ENCODE measurements at regions not wholly inside any gene's neighbourhood (a gene's known extent, or its start where the extent isn't known, plus 50 kb on each side); places are given as distances from the start of the nearest gene placed in this dataset.

DNA sequence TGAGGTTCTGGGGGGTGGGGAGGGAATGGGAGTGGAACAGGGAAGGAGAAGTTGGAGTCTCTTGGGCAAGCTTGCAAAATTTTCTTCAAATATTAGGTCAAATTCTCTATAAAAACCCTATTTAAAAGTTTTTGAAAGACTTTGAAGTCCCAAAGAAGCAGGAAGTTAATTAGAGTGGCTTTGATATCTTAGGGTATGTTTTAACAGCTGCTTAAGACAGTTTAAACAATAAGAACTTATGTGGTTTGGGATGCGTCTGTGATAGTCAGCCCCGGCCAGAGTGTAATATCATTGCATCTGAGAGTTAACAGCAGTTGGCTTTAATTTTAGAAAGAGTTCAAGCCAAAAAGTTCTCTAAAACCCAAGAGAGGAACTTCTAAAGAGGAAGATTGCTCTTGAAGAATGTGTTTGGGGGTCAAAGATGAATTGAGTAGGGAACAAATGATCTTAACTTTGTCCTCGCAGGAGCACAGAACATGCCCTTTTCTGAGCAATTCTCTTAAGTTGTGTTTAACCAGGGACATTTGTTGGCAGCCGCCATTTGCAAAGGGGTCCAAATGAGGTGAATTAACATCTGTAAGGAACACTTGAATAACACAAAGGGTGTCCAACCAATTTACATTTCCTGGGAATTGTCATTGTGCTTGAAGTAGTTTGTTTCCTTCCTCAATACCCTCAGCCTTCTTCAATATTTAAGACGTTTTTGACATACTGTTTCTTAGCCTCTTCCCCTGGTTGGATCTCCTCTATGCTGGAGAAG, 182.4 kb downstream of the PTEN start:
- Histone ChIP-seq H3K36me3 (ENCODE audit: control insufficient read depth, low read length) (no peaks in the 10 kb centered on the region), H3K27me3 (ENCODE audit: control insufficient read depth, low read length) (no peaks in the 10 kb centered on the region), H3K79me2 (ENCODE audit: control insufficient read depth, low read length) (no peaks in the 10 kb centered on the region), H3K4me2 (ENCODE audit: low read length) (no peak overlapping the region), H4K20me1 (ENCODE audit: control insufficient read depth, insufficient read depth, low read depth, low read length) (no peaks in the 10 kb centered on the region), H3K4me3 (ENCODE audit: low read length) (no peak overlapping the region), H3K4me1 (ENCODE audit: control insufficient read depth, low read length) (no peaks in the 10 kb centered on the region), H3K9me3 (ENCODE audit: control insufficient read depth, insufficient read depth, low read length) (no peaks in the 10 kb centered on the region), H3F3A (ENCODE audit: control insufficient read depth, insufficient read depth) (no peaks in the 10 kb centered on the region), H3K27ac (ENCODE audit: low read depth, low read length) (no peak overlapping the region), H3K9me2 (replicated peaks; ENCODE audit: control insufficient read depth, low read length) (no peaks in the 10 kb centered on the region)
- no peak for TF ChIP-seq EZH2phosphoT487 (IDR thresholded peaks at IDR 0.05; ENCODE audit: borderline replicate concordance, low read length)
- TF ChIP-seq, protein P1, sequence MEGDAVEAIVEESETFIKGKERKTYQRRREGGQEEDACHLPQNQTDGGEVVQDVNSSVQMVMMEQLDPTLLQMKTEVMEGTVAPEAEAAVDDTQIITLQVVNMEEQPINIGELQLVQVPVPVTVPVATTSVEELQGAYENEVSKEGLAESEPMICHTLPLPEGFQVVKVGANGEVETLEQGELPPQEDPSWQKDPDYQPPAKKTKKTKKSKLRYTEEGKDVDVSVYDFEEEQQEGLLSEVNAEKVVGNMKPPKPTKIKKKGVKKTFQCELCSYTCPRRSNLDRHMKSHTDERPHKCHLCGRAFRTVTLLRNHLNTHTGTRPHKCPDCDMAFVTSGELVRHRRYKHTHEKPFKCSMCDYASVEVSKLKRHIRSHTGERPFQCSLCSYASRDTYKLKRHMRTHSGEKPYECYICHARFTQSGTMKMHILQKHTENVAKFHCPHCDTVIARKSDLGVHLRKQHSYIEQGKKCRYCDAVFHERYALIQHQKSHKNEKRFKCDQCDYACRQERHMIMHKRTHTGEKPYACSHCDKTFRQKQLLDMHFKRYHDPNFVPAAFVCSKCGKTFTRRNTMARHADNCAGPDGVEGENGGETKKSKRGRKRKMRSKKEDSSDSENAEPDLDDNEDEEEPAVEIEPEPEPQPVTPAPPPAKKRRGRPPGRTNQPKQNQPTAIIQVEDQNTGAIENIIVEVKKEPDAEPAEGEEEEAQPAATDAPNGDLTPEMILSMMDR (IDR thresholded peaks at IDR 0.05; ENCODE audit: low read depth, low read length, poor library complexity, severe bottlenecking), result no peak

DNA sequence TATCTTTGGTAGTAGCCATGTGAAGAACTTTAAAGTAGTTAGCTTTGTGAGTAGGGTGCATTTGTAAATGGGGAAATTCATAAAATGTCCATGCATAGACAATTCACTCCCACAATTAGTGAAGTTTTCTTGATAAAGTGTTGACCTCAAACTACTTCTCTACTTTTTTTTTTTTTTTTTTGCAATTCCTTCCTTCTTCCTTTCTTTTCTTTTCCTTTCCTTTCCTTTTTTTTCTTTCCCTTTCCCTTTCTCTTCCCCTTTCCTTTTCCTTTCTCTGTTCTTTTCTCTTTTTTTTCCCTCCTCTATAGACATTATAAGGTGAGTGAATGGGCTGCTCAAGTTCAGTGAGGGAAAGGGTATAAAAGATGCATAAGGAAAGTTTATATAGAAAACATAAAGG, 184.2 kb downstream of the PTEN start:
- Histone ChIP-seq H3K4me3 (ENCODE audit: low read length) (no peak overlapping the region), H3K9me2 (replicated peaks; ENCODE audit: control insufficient read depth, low read length) (no peaks in the 10 kb centered on the region), H3K4me1 (ENCODE audit: control insufficient read depth, low read length) (no peaks in the 10 kb centered on the region), H3K27ac (ENCODE audit: low read depth, low read length) (no peak overlapping the region), H3K9me3 (ENCODE audit: control insufficient read depth, insufficient read depth, low read length) (no peaks in the 10 kb centered on the region), H4K20me1 (ENCODE audit: control insufficient read depth, insufficient read depth, low read depth, low read length) (no peaks in the 10 kb centered on the region), H3K36me3 (ENCODE audit: control insufficient read depth, low read length) (no peaks in the 10 kb centered on the region), H3K79me2 (ENCODE audit: control insufficient read depth, low read length) (no peaks in the 10 kb centered on the region), H3K27me3 (ENCODE audit: control insufficient read depth, low read length) (no peaks in the 10 kb centered on the region), H3F3A (ENCODE audit: control insufficient read depth, insufficient read depth) (no peaks in the 10 kb centered on the region), H3K4me2 (ENCODE audit: low read length) (no peak overlapping the region)
- TF ChIP-seq, protein P1 (IDR thresholded peaks at IDR 0.05; ENCODE audit: low read depth, low read length, poor library complexity, severe bottlenecking), result no peak
- no peak for TF ChIP-seq EZH2phosphoT487 (IDR thresholded peaks at IDR 0.05; ENCODE audit: borderline replicate concordance, low read length)

DNA sequence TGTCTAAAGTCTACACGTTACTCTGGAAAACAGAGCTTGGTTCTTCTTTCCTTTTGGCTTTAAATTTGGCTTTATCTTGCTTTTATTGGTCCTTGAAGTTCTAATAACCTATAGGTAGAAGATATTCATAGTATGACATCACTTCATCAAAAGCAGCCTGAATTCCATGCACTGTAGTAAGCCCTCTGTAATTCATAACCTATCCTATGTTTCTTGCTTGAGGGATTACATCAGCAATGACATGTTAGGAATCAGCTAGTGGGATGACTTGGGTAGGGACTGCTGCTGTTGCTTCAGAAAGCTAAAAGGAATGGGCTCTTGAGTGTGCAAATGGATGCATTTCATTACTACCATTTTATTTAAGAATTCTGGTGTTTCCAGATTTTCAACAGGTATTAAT, 184.9 kb downstream of the PTEN start:
- Histone ChIP-seq H3K9me2 (replicated peaks; ENCODE audit: control insufficient read depth, low read length) (no peaks in the 10 kb centered on the region), H3K4me2 (ENCODE audit: low read length) (no peak overlapping the region), H3K4me1 (ENCODE audit: control insufficient read depth, low read length) (no peaks in the 10 kb centered on the region), H3K36me3 (ENCODE audit: control insufficient read depth, low read length) (no peaks in the 10 kb centered on the region), H3F3A (ENCODE audit: control insufficient read depth, insufficient read depth) (no peaks in the 10 kb centered on the region), H3K4me3 (ENCODE audit: low read length) (no peak overlapping the region), H4K20me1 (ENCODE audit: control insufficient read depth, insufficient read depth, low read depth, low read length) (no peaks in the 10 kb centered on the region), H3K9me3 (ENCODE audit: control insufficient read depth, insufficient read depth, low read length) (no peaks in the 10 kb centered on the region), H3K79me2 (ENCODE audit: control insufficient read depth, low read length) (no peaks in the 10 kb centered on the region), H3K27me3 (ENCODE audit: control insufficient read depth, low read length) (no peaks in the 10 kb centered on the region), H3K27ac (ENCODE audit: low read depth, low read length) (no peak overlapping the region)
- no peak for TF ChIP-seq EZH2phosphoT487 (IDR thresholded peaks at IDR 0.05; ENCODE audit: borderline replicate concordance, low read length)
- TF ChIP-seq, protein P1 (IDR thresholded peaks at IDR 0.05; ENCODE audit: low read depth, low read length, poor library complexity, severe bottlenecking), result no peak

All from DOHH2 (cell line).